Osteoblast (primary cell): ENCODE measurements at regions not wholly inside any gene's neighbourhood (a gene's known extent, or its start where the extent isn't known, plus 50 kb on each side); places are given as distances from the start of the nearest gene placed in this dataset.

Experiments
- DNase-seq: peaks from one replicate; pipeline ENCODE4 v3.0.0; 2011; ENCODE audit warnings: low spot score, mixed read lengths; ENCODE audit not compliant: insufficient read length; ENCODE audit errors: missing footprints
- H2AFZ ChIP-seq: 2 replicates; pipeline ENCODE4 v1.6.0; 2011; ENCODE audit warnings: mild to moderate bottlenecking, low read length
- H3K27ac ChIP-seq: 2 replicates; pipeline ENCODE4 v1.5.1; 2011; ENCODE audit warnings: mild to moderate bottlenecking, low read depth, low read length, moderate library complexity
- H3K27me3 ChIP-seq: 2 replicates; pipeline ENCODE4 v1.6.0; 2012; ENCODE audit warnings: mild to moderate bottlenecking, control low read depth, inconsistent platforms, low read length, moderate library complexity; ENCODE audit not compliant: insufficient read depth
- H3K36me3 ChIP-seq: 2 replicates; pipeline ENCODE4 v1.5.1; 2011; ENCODE audit warnings: mild to moderate bottlenecking, low read length, control low read depth, moderate library complexity; ENCODE audit not compliant: insufficient read depth
- H3K4me1 ChIP-seq: 2 replicates; pipeline ENCODE4 v1.5.1; 2011; ENCODE audit warnings: mild to moderate bottlenecking, low read length, control low read depth, moderate library complexity; ENCODE audit not compliant: insufficient read depth
- H3K4me2 ChIP-seq: 2 replicates; pipeline ENCODE4 v1.6.0; 2011; ENCODE audit warnings: mild to moderate bottlenecking, low read length; ENCODE audit not compliant: insufficient read depth
- H3K4me3 ChIP-seq: fragments of 200-600 bp; sonication (generic); 3 replicates; pipeline ENCODE4 v1.5.1; 2012; ENCODE audit warnings: mild to moderate bottlenecking, low read length, inconsistent platforms; ENCODE audit not compliant: insufficient read depth
- H3K79me2 ChIP-seq: 2 replicates; pipeline ENCODE4 v1.6.0; 2012; ENCODE audit warnings: mild to moderate bottlenecking, low read length, control low read depth, inconsistent platforms; ENCODE audit not compliant: insufficient read depth
- H3K9me3 ChIP-seq: 2 replicates; pipeline ENCODE4 v1.5.1; 2011; ENCODE audit warnings: low read depth, low read length, control low read depth
- H4K20me1 ChIP-seq: 2 replicates; pipeline ENCODE4 v1.6.0; 2012; ENCODE audit warnings: mild to moderate bottlenecking, low read length, control low read depth; ENCODE audit not compliant: insufficient read depth
- TF ChIP-seq, protein P1 (sequence below): IDR thresholded peaks from 2 replicates; pipeline ENCODE4 v1.5.1; 2011; ENCODE audit warnings: mild to moderate bottlenecking, low read depth, low read length, moderate library complexity; ENCODE audit errors: extremely low read depth

DNA sequence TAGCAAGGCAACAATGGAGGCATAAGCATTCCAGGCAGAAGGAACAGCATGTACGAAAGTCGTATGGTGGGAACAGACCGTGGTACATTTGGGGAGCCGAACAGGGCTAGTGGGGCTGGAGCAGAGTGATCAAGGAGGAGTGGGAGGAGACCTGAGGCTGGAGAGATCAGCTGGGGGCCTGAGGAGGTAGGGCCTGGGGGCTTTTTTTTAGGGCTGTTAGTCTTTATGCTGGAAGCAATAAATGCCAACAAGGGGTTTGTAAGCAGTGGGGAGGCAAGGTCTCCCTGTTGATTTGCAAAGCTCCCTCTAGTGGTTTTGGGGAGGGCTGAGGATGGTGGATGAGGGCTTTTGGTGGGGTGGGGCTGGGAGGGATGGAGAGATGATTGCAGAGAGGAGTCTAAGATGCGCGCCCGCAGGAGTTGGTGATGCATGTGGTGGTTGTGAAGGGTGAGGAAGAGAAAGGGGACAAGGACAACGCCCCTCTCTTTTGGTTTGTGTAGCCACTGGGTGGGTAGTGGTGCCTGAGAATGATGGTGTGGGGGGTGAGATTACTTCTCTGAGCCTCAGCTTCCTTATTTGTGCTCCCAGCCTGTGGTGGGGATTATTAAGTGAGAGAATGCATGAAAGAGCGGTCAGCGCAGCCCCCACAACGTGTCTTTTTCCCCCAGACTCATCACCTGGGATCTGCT, 74.1 kb upstream of the TOX2 start:
- DNase-seq = peak; percentile 88
- Histone ChIP-seq H3K4me3 (no peak overlapping the region), H3K36me3 (no peaks in the 10 kb centered on the region), H3K27ac (no peak overlapping the region), H3K4me1 (peaks cover 27% of the 10 kb centered on the region), H3K9me3 (no peaks in the 10 kb centered on the region), H4K20me1 (no peaks in the 10 kb centered on the region), H3K79me2 (no peaks in the 10 kb centered on the region), H3K4me2 (no peak overlapping the region), H3K27me3 (peaks cover 5% of the 10 kb centered on the region), H2AFZ (no peak overlapping the region)
- TF ChIP-seq, protein P1, sequence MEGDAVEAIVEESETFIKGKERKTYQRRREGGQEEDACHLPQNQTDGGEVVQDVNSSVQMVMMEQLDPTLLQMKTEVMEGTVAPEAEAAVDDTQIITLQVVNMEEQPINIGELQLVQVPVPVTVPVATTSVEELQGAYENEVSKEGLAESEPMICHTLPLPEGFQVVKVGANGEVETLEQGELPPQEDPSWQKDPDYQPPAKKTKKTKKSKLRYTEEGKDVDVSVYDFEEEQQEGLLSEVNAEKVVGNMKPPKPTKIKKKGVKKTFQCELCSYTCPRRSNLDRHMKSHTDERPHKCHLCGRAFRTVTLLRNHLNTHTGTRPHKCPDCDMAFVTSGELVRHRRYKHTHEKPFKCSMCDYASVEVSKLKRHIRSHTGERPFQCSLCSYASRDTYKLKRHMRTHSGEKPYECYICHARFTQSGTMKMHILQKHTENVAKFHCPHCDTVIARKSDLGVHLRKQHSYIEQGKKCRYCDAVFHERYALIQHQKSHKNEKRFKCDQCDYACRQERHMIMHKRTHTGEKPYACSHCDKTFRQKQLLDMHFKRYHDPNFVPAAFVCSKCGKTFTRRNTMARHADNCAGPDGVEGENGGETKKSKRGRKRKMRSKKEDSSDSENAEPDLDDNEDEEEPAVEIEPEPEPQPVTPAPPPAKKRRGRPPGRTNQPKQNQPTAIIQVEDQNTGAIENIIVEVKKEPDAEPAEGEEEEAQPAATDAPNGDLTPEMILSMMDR = peak; percentile 52

DNA sequence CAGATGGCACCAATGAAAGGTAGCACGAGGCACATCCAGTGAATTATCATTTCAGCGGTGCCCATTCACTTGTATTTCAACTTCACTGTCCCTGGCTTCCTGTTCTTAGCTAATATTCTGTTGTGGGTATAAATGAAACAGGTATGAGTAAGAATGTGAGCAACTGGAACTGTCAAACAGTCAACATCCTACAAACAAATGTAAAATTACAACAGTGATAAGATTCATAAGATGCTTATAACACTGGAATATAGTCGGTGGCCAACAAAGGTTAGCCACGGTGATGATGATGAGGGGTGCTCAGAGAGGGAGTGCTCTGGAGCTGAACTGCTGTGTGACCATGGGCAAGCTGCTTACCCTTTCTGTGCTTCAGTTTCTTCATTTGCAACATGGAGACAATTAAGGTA, 74.9 kb upstream of the TOX2 start:
- TF ChIP-seq, protein P1 = no peak
- Histone ChIP-seq H3K9me3 (no peaks in the 10 kb centered on the region), H3K4me3 (no peak overlapping the region), H3K36me3 (no peaks in the 10 kb centered on the region), H3K27ac (no peak overlapping the region), H3K4me1 (peaks cover 22% of the 10 kb centered on the region), H3K27me3 (peaks cover 5% of the 10 kb centered on the region), H3K79me2 (no peaks in the 10 kb centered on the region), H2AFZ (no peak overlapping the region), H4K20me1 (no peaks in the 10 kb centered on the region), H3K4me2 (no peak overlapping the region)
- no peak for DNase-seq

DNA sequence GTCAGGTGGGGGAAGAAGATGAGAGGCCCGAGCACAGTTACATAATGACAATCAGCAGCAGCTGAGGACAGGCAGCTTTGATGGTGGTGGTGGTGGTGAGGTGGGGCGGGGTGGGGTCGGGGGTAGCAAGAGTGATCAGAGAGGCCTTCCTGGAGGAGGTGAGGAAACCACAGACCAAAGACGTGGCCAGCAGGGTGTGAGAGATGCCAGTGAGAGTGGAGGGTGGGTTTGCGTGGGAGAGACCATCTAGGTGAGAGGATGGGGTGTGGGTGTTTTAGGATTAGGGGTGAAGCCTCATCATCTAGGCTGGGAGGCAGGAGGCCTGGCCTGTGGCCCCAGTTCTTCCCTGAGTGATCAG, 76.0 kb upstream of the TOX2 start:
- H3K27me3 ChIP-seq = peaks cover 10% of the 10 kb centered on the region
- no peak for DNase-seq

More for the DNA sequence above, 76.0 kb upstream of the TOX2 start:
- no peak overlapping the region for H3K4me2 ChIP-seq
- H3K79me2 ChIP-seq = no peaks in the 10 kb centered on the region
- H3K36me3 ChIP-seq = no peaks in the 10 kb centered on the region
- H4K20me1 ChIP-seq = no peaks in the 10 kb centered on the region
- H3K9me3 ChIP-seq = no peaks in the 10 kb centered on the region
- H3K4me3 ChIP-seq = no peak overlapping the region
- H3K27ac ChIP-seq = no peak overlapping the region
- peaks cover 11% of the 10 kb centered on the region for H3K4me1 ChIP-seq
- TF ChIP-seq, protein P1 = no peak
- H2AFZ ChIP-seq = no peak overlapping the region
